B cell (primary cell): ENCODE measurements at regions not wholly inside any gene's neighbourhood (a gene's known extent, or its start where the extent isn't known, plus 50 kb on each side); places are given as distances from the start of the nearest gene placed in this dataset.
"Not testable (repeated sequence)": the region's sequence is repeated elsewhere in the genome, so short reads cannot be mapped to it uniquely, and the experiment has no call there.

Source experiments
- ATAC-seq: fragments of 200-7000 bp; cut with Tn5 transposase; one replicate; pipeline ENCODE4 v1.10.0; 2021; ENCODE audit warnings: low read depth, mild to moderate bottlenecking, moderate number of reproducible peaks, moderate library complexity
- CTCF ChIA-PET: fragments of 350-600 bp; sonication (Branson Sonifier 250); formaldehyde crosslinking; loops from one replicate; lab custom pipeline; 2021; ENCODE audit warnings: antibody characterized with exemption, inconsistent platforms; lab: Charles Lee
- POLR2A ChIA-PET: fragments of 350-600 bp; sonication (Branson Sonifier 250); formaldehyde crosslinking; loops from one replicate; lab custom pipeline; 2021; ENCODE audit warnings: antibody characterized with exemption; lab: Charles Lee
- DNase-seq: peaks from one replicate; pipeline ENCODE4 v3.0.0; 2013
- H2AFZ ChIP-seq: 2 replicates; pipeline ENCODE4 v1.6.1; 2012; ENCODE audit warnings: mild to moderate bottlenecking, low read depth, low read length; ENCODE audit not compliant: insufficient read depth, poor library complexity, severe bottlenecking
- H3K27ac ChIP-seq, 2 donors: 1 replicate in 1 of 2; 2 replicates in 1 of 2; pipeline ENCODE4 v1.5.1; 2012 to 2013; ENCODE audit warnings: low read length in 2 of 2, mild to moderate bottlenecking in 2 of 2, moderate library complexity in 1 of 2
- H3K27me3 ChIP-seq, 4 experiments: fragments of 200-600 bp in 1 of 4; sonication (generic) in 1 of 4; replicated peaks in 1 of 4; 1 replicate in 2 of 4; 2 replicates in 2 of 4; pipeline versions ENCODE4 v1.6.1 to v1.7.0; 2013 to 2016; ENCODE audit warnings: low read length in 3 of 4, mild to moderate bottlenecking in 2 of 4, mixed read lengths in 1 of 4, moderate library complexity in 1 of 4; ENCODE audit not compliant: insufficient read depth in 4 of 4, control insufficient read depth in 3 of 4; ENCODE audit errors: control extremely low read depth in 1 of 4
- H3K36me3 ChIP-seq, 2 experiments: replicated peaks in 1 of 2; 1 replicate in 1 of 2; 2 replicates in 1 of 2; pipeline versions ENCODE4 v1.6.1 to v1.7.1; 2013; ENCODE audit warnings: low read length in 1 of 2; ENCODE audit not compliant: insufficient read depth in 2 of 2, control insufficient read depth in 1 of 2; ENCODE audit errors: control extremely low read depth in 1 of 2, extremely low read depth in 1 of 2
- H3K4me1 ChIP-seq, 2 donors: fragments of 200-600 bp in 1 of 2; sonication (generic) in 1 of 2; 1 replicate in 1 of 2; 2 replicates in 1 of 2; pipeline versions ENCODE4 v1.5.1 to v1.6.1; 2013 to 2017; ENCODE audit warnings: low read length in 2 of 2; ENCODE audit not compliant: control insufficient read depth in 2 of 2, insufficient read depth in 2 of 2
- H3K4me2 ChIP-seq: replicated peaks from 2 replicates; pipeline ENCODE3; 2012; ENCODE audit warnings: mild to moderate bottlenecking, low read depth, low read length; ENCODE audit not compliant: poor library complexity, severe bottlenecking
- H3K4me3 ChIP-seq, 5 experiments: fragments of 200-600 bp in 1 of 5; sonication (generic) in 1 of 5; 1 replicate in 3 of 5; 2 replicates in 2 of 5; pipeline versions ENCODE4 v1.5.1 to v1.7.0; 2011 to 2016; ENCODE audit warnings: low read length in 4 of 5, mild to moderate bottlenecking in 4 of 5, low read depth in 2 of 5, control low read depth in 1 of 5, moderate library complexity in 1 of 5; ENCODE audit not compliant: insufficient read depth in 1 of 5; ENCODE audit errors: control extremely low read depth in 1 of 5, extremely low read depth in 1 of 5
- H3K79me2 ChIP-seq: fragments of 200-600 bp; sonication (generic); one replicate; pipeline ENCODE4 v1.6.0; 2016; ENCODE audit warnings: low read length; ENCODE audit not compliant: control insufficient read depth, insufficient read depth
- H3K9ac ChIP-seq: fragments of 200-600 bp; sonication (generic); 2 replicates; pipeline ENCODE4 v1.6.1; 2017; ENCODE audit warnings: mild to moderate bottlenecking, low read length, moderate library complexity
- H3K9me3 ChIP-seq, 3 donors: one replicate each; pipeline versions ENCODE4 v1.6.1 to v1.7.1; 2013; ENCODE audit warnings: low read length in 2 of 3; ENCODE audit not compliant: control insufficient read depth in 2 of 3, insufficient read depth in 1 of 3; ENCODE audit errors: control extremely low read depth in 1 of 3
- H4K20me1 ChIP-seq: 2 replicates; pipeline ENCODE4 v1.6.0; 2012; ENCODE audit warnings: mild to moderate bottlenecking, low read length; ENCODE audit not compliant: insufficient read depth, control insufficient read depth, poor library complexity, severe bottlenecking
- H3K27ac Mint-ChIP-seq: one replicate; pipeline ENCODE4 v1.8.0; 2021; ENCODE audit warnings: mixed read lengths
- H3K27me3 Mint-ChIP-seq: one replicate; pipeline ENCODE4 v1.8.0; 2021; ENCODE audit warnings: mixed read lengths
- H3K4me1 Mint-ChIP-seq: one replicate; pipeline ENCODE4 v1.8.0; 2021; ENCODE audit warnings: mixed read lengths
- H3K4me3 Mint-ChIP-seq: one replicate; pipeline ENCODE4 v1.8.0; 2021; ENCODE audit warnings: mixed read lengths
- H3K9me3 Mint-ChIP-seq: one replicate; pipeline ENCODE4 v1.8.0; 2022; ENCODE audit warnings: mixed read lengths; ENCODE audit not compliant: insufficient read depth
- CTCF ChIP-seq: fragments of 200-600 bp; IDR thresholded peaks from one replicate; pipeline ENCODE4 v1.8.0; 2022; ENCODE audit warnings: antibody characterized with exemption, mild to moderate bottlenecking
- EZH2 ChIP-seq: IDR thresholded peaks from 2 replicates; pipeline ENCODE4 v1.6.1; 2012; ENCODE audit warnings: borderline replicate concordance, low read depth, mild to moderate bottlenecking, moderate library complexity, low read length; ENCODE audit not compliant: insufficient read depth, poor library complexity, severe bottlenecking
- WGBS: methylation state at CpG from one replicate; pipeline ENCODE4 v1.1.5; 2013; ENCODE audit warnings: missing lambda C conversion rate; ENCODE audit not compliant: insufficient coverage; 5-methylcytosine and 5-hydroxymethylcytosine counted together
- intact Hi-C: fragments of 100-400 bp; cut with micrococcal nuclease; formaldehyde crosslinking; loops from one replicate; pipeline ENCODE4 v1.10.0; 2022

DNA sequence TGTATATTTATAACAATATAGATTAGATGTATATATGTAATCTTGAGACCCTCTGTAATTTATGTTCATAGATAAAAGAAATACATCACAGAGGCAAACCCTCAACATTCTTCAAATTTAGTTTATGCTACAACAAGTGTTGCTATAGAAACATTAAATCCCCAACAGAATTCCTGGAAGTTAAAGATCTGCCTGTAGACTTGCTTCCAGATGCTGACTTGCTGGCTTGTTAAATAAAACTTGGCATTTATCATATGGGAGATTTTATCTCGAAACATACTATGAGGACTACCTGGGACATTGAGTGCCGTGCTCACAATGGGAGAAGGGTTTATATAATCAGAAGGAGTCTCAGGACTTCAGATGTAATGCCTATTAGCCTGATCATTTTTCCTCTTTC is 136.3 kb upstream of the PLXNC1 start:
- Histone ChIP-seq H3K4me1 (no peaks in the 10 kb centered on the region), H3K9me3 (peaks cover 2 to 14% (median 11%) of the 10 kb centered on the region in 3 donors), H2AFZ (no peak overlapping the region), H3K36me3 (no peaks in the 10 kb centered on the region), H3K4me3 (no peak overlapping the region), H3K27ac (no peak overlapping the region), H3K4me2 (no peak overlapping the region), H3K79me2 (no peaks in the 10 kb centered on the region), H4K20me1 (no peaks in the 10 kb centered on the region), H3K9ac (no peak overlapping the region), H3K27me3 (no peaks in the 10 kb centered on the region)
- 100% methylated on average over 1 of the region's 2 CpGs for WGBS
- TF ChIP-seq EZH2 (no peak), CTCF (no peak)
- intact Hi-C loops, result no loop called here
- Mint-ChIP-seq H3K4me1 (peaks cover 5% of the 10 kb centered on the region), H3K9me3 (peaks cover 14% of the 10 kb centered on the region), H3K27ac (no peak overlapping the region), H3K4me3 (no peak overlapping the region), H3K27me3 (peaks cover 15% of the 10 kb centered on the region)
- POLR2A ChIA-PET, result no interaction called here
- CTCF ChIA-PET, result no interaction called here
- DNase-seq, result no peak
- ATAC-seq, result no peak

GRCh38 chr12:94012590-94012989 is 135.8 kb upstream of the PLXNC1 start:
- Mint-ChIP-seq H3K4me1 (peaks cover 5% of the 10 kb centered on the region), H3K27me3 (peaks cover 15% of the 10 kb centered on the region), H3K9me3 (peaks cover 14% of the 10 kb centered on the region), H3K27ac (no peak overlapping the region), H3K4me3 (no peak overlapping the region)
- Histone ChIP-seq H3K36me3 (no peaks in the 10 kb centered on the region), H3K9ac (no peak overlapping the region), H3K79me2 (no peaks in the 10 kb centered on the region), H2AFZ (no peak overlapping the region), H3K27me3 (no peaks in the 10 kb centered on the region), H3K27ac (no peak overlapping the region), H3K4me2 (no peak overlapping the region), H3K4me3 (no peak overlapping the region), H3K9me3 (peaks cover 2 to 19% (median 16%) of the 10 kb centered on the region in 3 donors), H4K20me1 (no peaks in the 10 kb centered on the region), H3K4me1 (no peaks in the 10 kb centered on the region)
- no peak for TF ChIP-seq CTCF
- no peak for TF ChIP-seq EZH2
- ChIA-PET POLR2A (no interaction called here), CTCF (no interaction called here)
- WGBS, result no CpG with 5 or more reads among the region's 1 CpG
- no peak for DNase-seq
- ATAC-seq, result no peak
- intact Hi-C loops, result no loop called here

GRCh38 chr12:94017247-94017646 is 131.1 kb upstream of the PLXNC1 start:
- H3K4me3 Mint-ChIP-seq, H3K27ac ChIP-seq, H2AFZ ChIP-seq, H3K4me1 Mint-ChIP-seq, H3K27ac Mint-ChIP-seq, H3K4me1 ChIP-seq, H3K4me2 ChIP-seq, H3K4me3 ChIP-seq, H3K9ac ChIP-seq, ATAC-seq, H4K20me1 ChIP-seq, H3K36me3 ChIP-seq, intact Hi-C loops, H3K79me2 ChIP-seq, POLR2A ChIA-PET, H3K27me3 ChIP-seq, H3K27me3 Mint-ChIP-seq, CTCF ChIA-PET, DNase-seq: not testable (repeated sequence)
- WGBS, result 100% methylated on average over 2 of the region's 2 CpGs
- peaks cover 30% of the 10 kb centered on the region for H3K9me3 Mint-ChIP-seq
- peaks cover 2 to 29% (median 25%) of the 10 kb centered on the region in 3 donors for H3K9me3 ChIP-seq
